H9 (cell line): ENCODE measurements at regions not wholly inside any gene's neighbourhood (a gene's known extent, or its start where the extent isn't known, plus 50 kb on each side); places are given as distances from the start of the nearest gene placed in this dataset.

ENCODE experiments used
- DNase-seq: peaks from one replicate; pipeline ENCODE4 v3.0.0-alpha.2; 2017
- H2AFZ ChIP-seq: one replicate; pipeline ENCODE4 v1.6.1; 2013; ENCODE audit warnings: mild to moderate bottlenecking, low read length, control low read depth, moderate library complexity
- H2AK5ac ChIP-seq: 2 replicates; pipeline ENCODE4 v1.6.1; 2013; ENCODE audit warnings: low read length, control low read depth, mixed read lengths; ENCODE audit not compliant: insufficient read length
- H2BK120ac ChIP-seq: one replicate; pipeline ENCODE4 v1.6.1; 2013; ENCODE audit warnings: low read depth, mild to moderate bottlenecking, low read length, control low read depth, inconsistent platforms; ENCODE audit not compliant: poor library complexity, severe bottlenecking
- H2BK12ac ChIP-seq: 2 replicates; pipeline ENCODE4 v1.6.1; 2013; ENCODE audit warnings: low read length, control low read depth, mixed read lengths, low read depth; ENCODE audit not compliant: insufficient read length
- H2BK15ac ChIP-seq: 2 replicates; pipeline ENCODE4 v1.6.1; 2013; ENCODE audit warnings: low read depth, low read length, control low read depth
- H2BK20ac ChIP-seq: one replicate; pipeline ENCODE4 v1.6.1; 2013; ENCODE audit warnings: low read depth, mild to moderate bottlenecking, low read length, control low read depth, inconsistent platforms; ENCODE audit not compliant: poor library complexity, severe bottlenecking
- H2BK5ac ChIP-seq: 2 replicates; pipeline ENCODE4 v1.6.1; 2013; ENCODE audit warnings: low read length, control low read depth, mixed read lengths; ENCODE audit not compliant: insufficient read length
- H3K14ac ChIP-seq: 2 replicates; pipeline ENCODE4 v1.6.1; 2013; ENCODE audit warnings: low read length, control low read depth; ENCODE audit not compliant: insufficient read depth
- H3K18ac ChIP-seq: 2 replicates; pipeline ENCODE4 v1.6.1; 2013; ENCODE audit warnings: low read depth, mild to moderate bottlenecking, mixed read lengths, low read length, control low read depth; ENCODE audit not compliant: insufficient read length
- H3K23ac ChIP-seq: 2 replicates; pipeline ENCODE4 v1.6.1; 2013; ENCODE audit warnings: low read length, control low read depth, mixed read lengths, low read depth; ENCODE audit not compliant: insufficient read length
- H3K23me2 ChIP-seq: 2 replicates; pipeline ENCODE4 v1.6.1; 2013; ENCODE audit warnings: low read depth, mild to moderate bottlenecking, mixed read lengths, low read length, control low read depth; ENCODE audit not compliant: insufficient read length, poor library complexity, severe bottlenecking
- H3K27ac ChIP-seq: 2 replicates; pipeline ENCODE4 v1.5.1; 2013; ENCODE audit warnings: low read length, control low read depth, mixed read lengths, low read depth; ENCODE audit not compliant: insufficient read length
- H3K27me3 ChIP-seq: 2 replicates; pipeline ENCODE4 v1.6.1; 2013; ENCODE audit warnings: low read length, control low read depth, inconsistent platforms; ENCODE audit not compliant: insufficient read depth
- H3K4ac ChIP-seq: 2 replicates; pipeline ENCODE4 v1.6.1; 2013; ENCODE audit warnings: low read depth, mild to moderate bottlenecking, control low read depth, inconsistent platforms, low read length, moderate library complexity
- H3K4me1 ChIP-seq: 2 replicates; pipeline ENCODE4 v1.6.1; 2013; ENCODE audit warnings: low read length, control low read depth, inconsistent platforms; ENCODE audit not compliant: insufficient read depth
- H3K4me2 ChIP-seq: 2 replicates; pipeline ENCODE4 v1.6.1; 2013; ENCODE audit warnings: low read length, control low read depth, mixed read lengths; ENCODE audit not compliant: insufficient read length, insufficient read depth
- H3K56ac ChIP-seq: 2 replicates; pipeline ENCODE4 v1.6.1; 2013; ENCODE audit warnings: low read depth, mild to moderate bottlenecking, mixed read lengths, low read length, control low read depth; ENCODE audit not compliant: insufficient read length
- H3K79me1 ChIP-seq: 2 replicates; pipeline ENCODE4 v1.6.1; 2013; ENCODE audit warnings: low read depth, mild to moderate bottlenecking, moderate library complexity, low read length, control low read depth, inconsistent platforms; ENCODE audit not compliant: insufficient read depth, poor library complexity, severe bottlenecking
- H3K79me2 ChIP-seq: 2 replicates; pipeline ENCODE4 v1.6.1; 2013; ENCODE audit warnings: low read length, control low read depth, inconsistent platforms; ENCODE audit not compliant: insufficient read depth
- H3K9ac ChIP-seq: 2 replicates; pipeline ENCODE4 v1.6.1; 2013; ENCODE audit warnings: low read length, control low read depth, mixed read lengths; ENCODE audit not compliant: insufficient read length; ENCODE audit errors: extremely low read depth
- H3K9me3 ChIP-seq: one replicate; pipeline ENCODE4 v1.6.1; 2013; ENCODE audit warnings: low read depth, low read length, inconsistent platforms; ENCODE audit not compliant: control insufficient read depth
- H3T11ph ChIP-seq: one replicate; pipeline ENCODE4 v1.6.1; 2013; ENCODE audit warnings: mild to moderate bottlenecking, low read length, control low read depth, inconsistent platforms
- H4K20me1 ChIP-seq: one replicate; pipeline ENCODE4 v1.6.1; 2013; ENCODE audit not compliant: control insufficient read depth, insufficient read length, insufficient read depth
- H4K5ac ChIP-seq: 2 replicates; pipeline ENCODE4 v1.6.1; 2013; ENCODE audit warnings: low read depth, mild to moderate bottlenecking, mixed read lengths, low read length, control low read depth; ENCODE audit not compliant: insufficient read length
- H4K8ac ChIP-seq: replicated peaks from 2 replicates; pipeline ENCODE4 v1.6.1; 2013; ENCODE audit warnings: low read length, control low read depth, mixed read lengths, low read depth; ENCODE audit not compliant: insufficient read length
- H4K91ac ChIP-seq: 2 replicates; pipeline ENCODE4 v1.6.1; 2013; ENCODE audit warnings: low read depth, mild to moderate bottlenecking, moderate library complexity, mixed read lengths, low read length, control low read depth; ENCODE audit not compliant: insufficient read length
- H3K27ac Mint-ChIP-seq, 3 experiments: 2 replicates in 2 of 3; 3 replicates in 1 of 3; pipeline ENCODE4 v1.8.0; 2020 to 2021; ENCODE audit warnings: mixed read lengths in 3 of 3, mild to moderate bottlenecking in 1 of 3, moderate library complexity in 1 of 3
- H3K27me3 Mint-ChIP-seq: 2 replicates; pipeline ENCODE4 v1.8.0; 2021; ENCODE audit warnings: low read depth, mild to moderate bottlenecking, moderate library complexity, mixed read lengths
- H3K36me3 Mint-ChIP-seq, 3 experiments: 2 replicates in 2 of 3; 3 replicates in 1 of 3; pipeline ENCODE4 v1.8.0; 2020 to 2021; ENCODE audit warnings: low read depth in 3 of 3, mixed read lengths in 3 of 3; ENCODE audit not compliant: insufficient read depth in 1 of 3
- H3K4me1 Mint-ChIP-seq, 2 experiments: 2 replicates each; pipeline ENCODE4 v1.8.0; 2020; ENCODE audit warnings: mixed read lengths in 2 of 2
- H3K4me3 Mint-ChIP-seq, 2 experiments: 2 replicates in 1 of 2; 3 replicates in 1 of 2; pipeline ENCODE4 v1.8.0; 2020 to 2021; ENCODE audit warnings: mild to moderate bottlenecking in 2 of 2, mixed read lengths in 2 of 2, moderate library complexity in 1 of 2
- H3K9me3 Mint-ChIP-seq, 2 experiments: 2 replicates in 1 of 2; 3 replicates in 1 of 2; pipeline ENCODE4 v1.8.0; 2020; ENCODE audit warnings: mild to moderate bottlenecking in 2 of 2, mixed read lengths in 2 of 2, moderate library complexity in 1 of 2
- CTCF ChIP-seq: fragments of 200-600 bp; sonication (generic); conservative IDR thresholded peaks from 3 replicates; pipeline ENCODE4 v1.8.0; 2021; ENCODE audit warnings: antibody characterized with exemption, mild to moderate bottlenecking
- WGBS: extraction: QIAGEN DNeasy Blood & Tissue Kit; methylation state at CpG from one replicate; pipeline ENCODE4 v1.1.7; 2013; ENCODE audit warnings: missing lambda C conversion rate, low lambda C conversion rate, mixed read lengths; ENCODE audit not compliant: insufficient read length; ENCODE audit errors: extremely low coverage; 5-methylcytosine and 5-hydroxymethylcytosine counted together

GRCh38 chr10:8992009-8992408, 937.5 kb downstream of the GATA3 start:
- no peak overlapping the region for H2AK5ac ChIP-seq
- no peak overlapping the region for H3K9ac ChIP-seq
- no peak overlapping the region for H3K14ac ChIP-seq
- no peak overlapping the region for H3K4me2 ChIP-seq
- no peak overlapping the region for H3T11ph ChIP-seq
- no peaks in the 10 kb centered on the region for H3K9me3 ChIP-seq
- no peaks in the 10 kb centered on the region for H3K79me2 ChIP-seq
- Mint-ChIP-seq H3K4me3 (no peak overlapping the region), H3K36me3 (no peaks in the 10 kb centered on the region), H3K27ac (no peak overlapping the region), H3K27me3 (no peaks in the 10 kb centered on the region; the same call in 1 of the 2 replicates), H3K4me1 (no peaks in the 10 kb centered on the region), H3K9me3 (no peaks in the 10 kb centered on the region)
- no peak overlapping the region for H2BK5ac ChIP-seq
- H2AFZ ChIP-seq: no peak overlapping the region
- H3K18ac ChIP-seq: no peak overlapping the region
- H4K5ac ChIP-seq: no peak overlapping the region
- WGBS: no CpG with 5 or more reads among the region's 1 CpG
- H2BK120ac ChIP-seq: no peak overlapping the region
- no peak for DNase-seq
- no peaks in the 10 kb centered on the region for H3K79me1 ChIP-seq
- H2BK20ac ChIP-seq: no peak overlapping the region
- H2BK12ac ChIP-seq: no peak overlapping the region
- no peak overlapping the region for H4K91ac ChIP-seq
- H2BK15ac ChIP-seq: no peak overlapping the region
- no peak for TF ChIP-seq CTCF
- 0 out of 2 replicates have a peak, but pooled peaks cover under 1% of the 10 kb centered on the region for H3K4me1 ChIP-seq
- no peak overlapping the region for H3K23ac ChIP-seq
- H4K20me1 ChIP-seq: no peaks in the 10 kb centered on the region
- H3K4ac ChIP-seq: no peak overlapping the region
- H3K23me2 ChIP-seq: no peaks in the 10 kb centered on the region
- H4K8ac ChIP-seq: no peak overlapping the region
- no peaks in the 10 kb centered on the region for H3K27me3 ChIP-seq
- H3K27ac ChIP-seq: no peak overlapping the region
- no peak overlapping the region for H3K56ac ChIP-seq
